ENCODE measurements at regions not wholly inside any gene's neighbourhood (a gene's known extent, or its start where the extent isn't known, plus 50 kb on each side); places are given as distances from the start of the nearest gene placed in this dataset.

- peaks cover 0 to 3% (median under 1%) of the 10 kb centered on the region in 4 donors for H3K4me1 ChIP-seq (ENCODE audit: control insufficient read depth in 4 of 4, insufficient read depth in 4 of 4, low read length in 3 of 4)
- TF ChIP-seq MAX (IDR thresholded peaks at IDR 0.05) (peak; percentile 38), JUND (IDR thresholded peaks at IDR 0.05) (peak in 1 of 2 donors; percentile 51), FOXA2 (IDR thresholded peaks at IDR 0.05) (peak; percentile 90), ZBTB33 (IDR thresholded peaks at IDR 0.05) (no peak), HNF4G (IDR thresholded peaks at IDR 0.05) (no peak), GABPA (IDR thresholded peaks at IDR 0.05 in 1 of 2, conservative IDR thresholded peaks at IDR 0.05 in 1 of 2) (no peak), HNF4A (conservative IDR thresholded peaks at IDR 0.05) (peak in 1 of 2 donors; percentile 27), REST (IDR thresholded peaks at IDR 0.05) (no peak), FOXA1 (IDR thresholded peaks at IDR 0.05) (peak; percentile 76), EGR1 (IDR thresholded peaks at IDR 0.05; ENCODE audit: low read depth in 2 of 2) (no peak), RXRA (IDR thresholded peaks at IDR 0.05) (peak in 1 of 2 donors; percentile 45), RAD21 (IDR thresholded peaks at IDR 0.05) (peak; percentile 11 to 13), YY1 (IDR thresholded peaks at IDR 0.05) (peak; percentile 61)
- DNase-seq (ENCODE audit: low spot score): no peak
- H3K27me3 ChIP-seq (ENCODE audit: control insufficient read depth in 4 of 4, insufficient read depth in 4 of 4, low read length in 3 of 4): no peaks in the 10 kb centered on the region
- WGBS: 45% methylated on average over 1 of the region's 1 CpG
- H3K36me3 ChIP-seq (ENCODE audit: control insufficient read depth in 4 of 4, insufficient read depth in 3 of 4, low read depth in 1 of 4, low read length in 3 of 4): no peaks in the 10 kb centered on the region
- peak overlapping the region in 1 of 2 donors; percentile 4 for H3K27ac ChIP-seq (ENCODE audit: low read depth in 1 of 2, low read length in 2 of 2)
- H3K9me3 ChIP-seq (ENCODE audit: control insufficient read depth in 4 of 4, low read length in 3 of 4): no peaks in the 10 kb centered on the region
- no peak overlapping the region for H3K4me3 ChIP-seq (ENCODE audit: low read depth in 1 of 3, low read length in 3 of 3)
- no peak overlapping the region for H3K9ac ChIP-seq (ENCODE audit: low read depth in 1 of 2, low read length in 2 of 2)
Measured at GRCh38 chr4:41406113-41406516, 131.8 kb upstream of the LIMCH1 start.

GRCh38 chr4:41408150-41408549, 129.8 kb upstream of the LIMCH1 start:
- Histone ChIP-seq H3K27me3 (ENCODE audit: control insufficient read depth in 4 of 4, insufficient read depth in 4 of 4, low read length in 3 of 4) (no peaks in the 10 kb centered on the region), H3K9me3 (ENCODE audit: control insufficient read depth in 4 of 4, low read length in 3 of 4) (no peaks in the 10 kb centered on the region), H3K4me1 (ENCODE audit: control insufficient read depth in 4 of 4, insufficient read depth in 4 of 4, low read length in 3 of 4) (peaks cover 0 to 3% (median under 1%) of the 10 kb centered on the region in 4 donors), H3K9ac (ENCODE audit: low read depth in 1 of 2, low read length in 2 of 2) (no peak overlapping the region), H3K4me3 (ENCODE audit: low read depth in 1 of 3, low read length in 3 of 3) (no peak overlapping the region), H3K36me3 (ENCODE audit: control insufficient read depth in 4 of 4, insufficient read depth in 3 of 4, low read depth in 1 of 4, low read length in 3 of 4) (no peaks in the 10 kb centered on the region), H3K27ac (ENCODE audit: low read depth in 1 of 2, low read length in 2 of 2) (no peak overlapping the region)
- 56% methylated on average over 1 of the region's 1 CpG for WGBS
- DNase-seq (ENCODE audit: low spot score): no peak
- TF ChIP-seq TAF1 (conservative IDR thresholded peaks at IDR 0.05): no peak
- no peak for TF ChIP-seq REST (IDR thresholded peaks at IDR 0.05)
- no peak for TF ChIP-seq MAX (IDR thresholded peaks at IDR 0.05)
- no peak for TF ChIP-seq RAD21 (IDR thresholded peaks at IDR 0.05)
- TF ChIP-seq GABPA (IDR thresholded peaks at IDR 0.05 in 1 of 2, conservative IDR thresholded peaks at IDR 0.05 in 1 of 2): no peak
- TF ChIP-seq ZBTB33 (IDR thresholded peaks at IDR 0.05): no peak
- no peak for TF ChIP-seq JUND (IDR thresholded peaks at IDR 0.05)
- TF ChIP-seq HNF4A (conservative IDR thresholded peaks at IDR 0.05): no peak
- TF ChIP-seq FOXA2 (IDR thresholded peaks at IDR 0.05): no peak
- no peak for TF ChIP-seq NR2F2 (IDR thresholded peaks at IDR 0.05)
- no peak for TF ChIP-seq ATF3 (IDR thresholded peaks at IDR 0.05)
- TF ChIP-seq EGR1 (IDR thresholded peaks at IDR 0.05; ENCODE audit: low read depth in 2 of 2): no peak
- TF ChIP-seq SP1 (IDR thresholded peaks at IDR 0.05): no peak
- no peak for TF ChIP-seq RXRA (IDR thresholded peaks at IDR 0.05)
- TF ChIP-seq FOXA1 (IDR thresholded peaks at IDR 0.05): no peak
